Motor neuron (in vitro differentiated cells): ENCODE measurements at regions not wholly inside any gene's neighbourhood (a gene's known extent, or its start where the extent isn't known, plus 50 kb on each side); places are given as distances from the start of the nearest gene placed in this dataset.
"Not testable (repeated sequence)": the region's sequence is repeated elsewhere in the genome, so short reads cannot be mapped to it uniquely, and the experiment has no call there.

Source experiments
- ATAC-seq, 8 experiments: fragments of 200-7000 bp; cut with Tn5 transposase; replicated peaks in 6 of 8; 2 replicates each; pipeline ENCODE4 v1.8.0; 2021; ENCODE audit warnings: mild to moderate bottlenecking in 8 of 8, moderate library complexity in 8 of 8
- H3K27ac ChIP-seq, 2 donors: fragments of 250-450 bp; sonication (Bioruptor Pico); 2 replicates each; pipeline ENCODE4 v1.9.0; 2021; ENCODE audit warnings: antibody characterized with exemption in 2 of 2, mild to moderate bottlenecking in 2 of 2, moderate library complexity in 1 of 2
- H3K4me1 ChIP-seq, 2 donors: fragments of 250-450 bp; sonication (Bioruptor Pico); replicated peaks in 1 of 2; 2 replicates each; pipeline ENCODE4 v1.6.1; 2021; ENCODE audit warnings: antibody characterized with exemption in 2 of 2, mild to moderate bottlenecking in 2 of 2, moderate library complexity in 1 of 2
- H3K4me3 ChIP-seq, 5 donors: fragments of 250-450 bp; sonication (Bioruptor Pico); 2 replicates each; pipeline ENCODE4 v1.9.0; 2021; ENCODE audit warnings: antibody characterized with exemption in 5 of 5, mild to moderate bottlenecking in 5 of 5, moderate library complexity in 4 of 5
- WGBS, 10 experiments: fragments of 450-650 bp; shearing (Covaris generic); methylation state at CpG; one replicate each; pipeline ENCODE4 v1.0.0; 2022; 5-methylcytosine and 5-hydroxymethylcytosine counted together
- in situ Hi-C, 9 experiments: fragments of 400-800 bp; cut with MboI; loops; one replicate each; pipeline ENCODE4 v1.15.0; 2021; ENCODE audit warnings: low sequenced_read_pairs in 9 of 9, low pct_unique_long_range_greater_than_20kb in 2 of 9; ENCODE audit not compliant: unreplicated experiment in 9 of 9

DNA sequence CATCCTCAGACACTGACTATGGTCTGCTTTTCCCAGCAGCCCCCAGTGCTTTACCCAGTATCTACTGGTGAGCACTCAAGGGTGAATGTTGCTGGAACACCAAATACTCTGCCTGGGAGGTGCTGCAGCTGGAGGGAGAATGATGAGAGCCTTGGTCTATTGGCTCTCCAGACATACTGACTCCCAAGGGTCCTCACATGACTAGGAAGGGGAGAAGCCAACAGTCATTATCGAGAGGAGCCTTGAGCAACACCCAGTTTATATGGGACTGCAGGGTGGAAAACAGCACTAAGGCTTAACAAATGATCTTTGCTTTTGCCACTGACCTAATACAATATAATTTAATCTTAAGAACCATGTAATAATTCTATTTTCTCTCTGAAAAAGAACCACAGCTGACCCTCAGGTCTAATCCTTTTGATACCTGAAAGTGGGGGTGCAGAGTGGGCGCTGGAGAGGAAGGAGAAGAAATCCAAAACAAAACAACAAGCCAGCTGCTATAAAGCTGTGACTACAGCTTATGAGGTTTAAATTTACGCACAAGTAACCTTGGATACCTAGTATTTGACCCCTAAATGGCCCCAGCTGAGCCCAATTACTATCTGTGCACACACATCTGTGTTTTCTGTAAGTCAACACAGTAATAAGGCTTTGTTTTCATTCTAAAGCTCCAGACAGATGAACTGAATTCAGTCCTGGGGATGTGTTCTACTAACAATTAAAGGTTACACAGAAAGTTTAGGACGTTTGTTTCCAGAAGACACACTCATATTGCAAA, 107.8 kb upstream of the GRIP1 start:
- in situ Hi-C loops = no loop called here
- 0 to 100% (median 62%) methylated on average over 1 to 4 of the region's 4 CpGs; no CpG with 5 or more reads in 2 of the 10 experiments for WGBS, 10 experiments
- Histone ChIP-seq H3K4me3 (no peak overlapping the region), H3K27ac (peak overlapping the region; percentile 15 to 55), H3K4me1 (peaks cover 11% of the 10 kb centered on the region in 2 donors)
- peak in 3 of 8 experiments; percentile 15 to 80 (median 34) for ATAC-seq

DNA sequence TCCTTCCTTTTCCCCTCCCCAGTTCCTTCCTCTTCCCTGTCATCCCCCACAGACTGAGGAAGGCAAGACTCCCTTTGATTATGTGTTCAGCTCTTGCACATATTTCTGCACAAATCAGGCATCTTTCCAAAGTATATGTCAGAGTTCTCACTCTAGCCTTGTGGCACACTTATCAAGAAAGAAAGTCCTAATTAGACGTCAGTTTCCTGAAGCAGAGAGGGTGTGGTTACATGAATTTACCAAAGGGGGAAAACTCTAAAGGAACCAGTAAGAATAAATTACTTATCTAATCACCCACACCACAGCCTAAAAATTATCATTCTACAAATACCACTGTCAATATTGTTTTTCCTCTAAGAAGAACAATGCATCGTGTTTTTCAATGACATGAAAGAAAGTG, 120.7 kb upstream of the GRIP1 start:
- ATAC-seq = peak in 2 of 8 experiments; percentile 28 to 31
- H3K4me3 ChIP-seq = peak overlapping the region in 1 of 5 donors; percentile 48
- 0 to 39% (median 10%) methylated on average over 1 to 2 of the region's 2 CpGs; no CpG with 5 or more reads in 1 of the 10 experiments for WGBS, 10 experiments
- peaks cover 7 to 36% of the 10 kb centered on the region in 2 donors for H3K4me1 ChIP-seq
- in situ Hi-C loops = no loop called here
- H3K27ac ChIP-seq = no peak overlapping the region

DNA sequence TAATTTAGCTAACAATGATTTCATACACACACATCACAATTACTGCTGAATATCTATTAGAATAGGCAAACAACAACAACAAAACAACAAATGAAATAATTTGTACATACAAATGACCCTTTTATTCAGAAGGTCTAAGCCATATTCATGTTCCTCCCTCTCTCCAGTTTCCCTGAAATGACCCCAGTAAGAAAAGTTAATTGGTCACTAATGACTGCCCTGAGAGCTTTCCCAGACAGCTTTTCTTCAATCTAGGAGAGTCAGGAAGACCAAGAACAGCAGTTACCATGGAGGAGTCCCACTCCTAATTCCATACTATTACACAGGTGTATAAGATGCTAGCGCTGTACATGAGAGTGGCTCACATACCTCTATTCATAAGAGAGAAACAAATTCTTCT, 121.2 kb upstream of the GRIP1 start:
- ATAC-seq = no peak
- WGBS, 10 experiments = 40 to 100% (median 86%) methylated on average over 1 of the region's 1 CpG; no CpG with 5 or more reads in 5 of the 10 experiments
- Histone ChIP-seq H3K27ac (no peak overlapping the region), H3K4me3 (peak overlapping the region in 1 of 5 donors; percentile 48), H3K4me1 (peaks cover 11 to 38% of the 10 kb centered on the region in 2 donors)
- in situ Hi-C loops = no loop called here

DNA sequence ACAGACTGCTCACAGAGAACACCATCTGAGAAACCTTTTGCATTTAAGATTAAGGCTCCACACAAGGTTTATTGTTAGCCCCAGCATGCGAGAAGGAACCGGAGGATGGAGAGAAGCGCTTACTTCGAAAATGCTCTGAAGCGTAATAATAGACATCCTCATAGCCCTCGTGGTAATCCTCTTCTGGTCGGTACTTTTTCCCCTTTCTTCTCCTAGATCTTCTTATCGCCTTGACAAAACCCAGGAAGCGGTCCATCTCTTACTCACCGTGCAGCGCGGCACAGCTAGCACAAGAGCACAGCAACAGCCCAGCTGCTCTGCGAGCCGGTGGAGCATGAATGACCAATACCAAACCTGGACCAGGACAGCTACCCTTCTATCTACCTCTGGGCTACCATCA, 125.1 kb upstream of the GRIP1 start:
- in situ Hi-C loops = no loop called here
- Histone ChIP-seq H3K27ac (peak overlapping the region; percentile 70 to 88), H3K4me3 (peak overlapping the region; percentile 33 to 48 (median 37)), H3K4me1 (peaks cover 21 to 58% of the 10 kb centered on the region in 2 donors)
- WGBS, 10 experiments = 0 to 86% (median 28%) methylated on average over 1 to 14 of the region's 14 CpGs
- ATAC-seq = peak in 7 of 8 experiments; percentile 32 to 83 (median 78)

DNA sequence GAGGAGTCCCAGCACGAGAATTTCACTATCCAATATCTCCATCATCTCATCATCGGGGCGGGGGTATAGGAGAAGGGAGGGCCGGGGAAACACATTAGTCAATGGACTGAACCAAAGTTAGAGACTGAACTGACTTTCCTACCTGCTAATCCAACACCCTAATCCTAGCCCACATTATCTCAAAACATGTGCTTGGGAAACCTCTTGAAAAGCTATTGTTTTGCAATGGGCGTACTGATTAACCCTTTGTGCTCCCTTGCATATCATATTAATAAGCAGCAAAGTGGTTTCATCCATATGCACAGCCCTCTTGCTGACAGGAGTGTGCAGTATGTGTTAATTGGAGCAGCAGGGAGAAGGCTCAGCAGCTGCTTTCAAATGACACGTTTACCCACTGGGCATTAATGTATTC, 125.7 kb upstream of the GRIP1 start:
- ATAC-seq = peak; percentile 80 to 97 (median 86)
- Histone ChIP-seq H3K4me1 (peaks cover 25 to 57% of the 10 kb centered on the region in 2 donors), H3K27ac (peak overlapping the region; percentile 83 to 88), H3K4me3 (peak overlapping the region; percentile 33 to 48 (median 37))
- in situ Hi-C loops = no loop called here
- 0 to 53% (median 22%) methylated on average over 1 to 6 of the region's 6 CpGs; no CpG with 5 or more reads in 2 of the 10 experiments for WGBS, 10 experiments

DNA sequence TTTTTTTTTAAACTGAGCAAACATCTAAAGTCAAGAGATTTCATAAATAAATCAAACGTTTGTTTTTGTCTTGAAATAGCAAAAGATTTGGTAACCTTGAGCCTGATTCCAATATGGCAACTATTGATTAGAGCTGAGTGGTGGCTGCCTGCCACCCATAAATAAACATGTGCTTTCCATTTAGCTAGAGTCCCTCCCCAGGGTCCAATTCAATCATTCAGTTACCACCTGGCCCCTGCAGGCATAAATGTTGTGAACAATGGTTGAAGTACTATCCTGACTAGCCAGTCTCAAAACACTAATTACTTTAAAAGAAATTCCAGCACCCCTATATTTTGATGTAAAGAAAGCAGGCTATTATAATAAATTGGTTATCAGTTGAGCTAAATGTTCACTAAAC, 129.7 kb upstream of the GRIP1 start:
- WGBS, 10 experiments = 17 to 100% (median 38%) methylated on average over 1 of the region's 1 CpG
- peaks cover 23 to 39% of the 10 kb centered on the region in 2 donors for H3K4me1 ChIP-seq
- peak in 3 of 8 experiments; percentile 32 to 48 (median 34) for ATAC-seq
- no peak overlapping the region for H3K4me3 ChIP-seq
- peak overlapping the region; percentile 47 to 68 for H3K27ac ChIP-seq
- in situ Hi-C loops = no loop called here

DNA sequence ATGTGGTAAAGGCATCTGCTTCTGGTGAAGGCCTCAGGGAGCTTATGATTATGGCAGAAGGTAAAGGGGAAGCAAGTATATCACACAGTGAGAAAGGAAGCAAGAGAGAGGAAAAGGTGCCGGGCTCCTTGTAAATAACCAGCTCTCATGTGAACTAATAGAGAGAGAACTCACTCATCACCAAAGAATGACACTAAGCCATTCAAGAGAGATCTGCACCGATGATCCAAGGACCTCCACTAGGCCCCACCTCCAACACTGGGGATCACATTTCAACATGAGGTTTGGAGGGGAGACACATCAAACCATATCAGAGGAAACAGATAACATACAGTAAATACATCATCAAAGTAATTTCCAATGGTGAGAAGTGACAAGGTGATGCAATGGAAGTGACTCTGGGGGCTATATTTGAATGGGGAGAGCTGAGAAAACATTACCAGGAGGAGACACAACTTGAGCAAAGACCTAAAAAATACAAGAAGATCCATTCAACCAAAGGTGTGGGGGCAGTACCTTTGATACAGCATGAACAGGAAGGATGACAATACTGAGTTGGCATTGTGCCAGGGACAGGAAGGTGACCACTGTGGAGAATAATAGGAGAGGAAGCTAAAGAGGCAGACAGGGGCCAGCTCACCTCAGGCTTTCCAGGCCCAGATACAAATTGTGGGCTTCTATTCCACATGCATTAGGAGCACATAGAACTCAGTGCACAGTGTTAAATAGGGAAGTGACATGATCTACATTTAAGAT, 134.4 kb upstream of the GRIP1 start:
- peaks cover 10 to 14% of the 10 kb centered on the region in 2 donors for H3K4me1 ChIP-seq
- WGBS, 10 experiments = 31 to 89% (median 76%) methylated on average over 1 to 2 of the region's 2 CpGs; no CpG with 5 or more reads in 2 of the 10 experiments
- in situ Hi-C loops = no loop called here
- H3K27ac ChIP-seq = no peak overlapping the region
- ATAC-seq = no peak
- no peak overlapping the region for H3K4me3 ChIP-seq

DNA sequence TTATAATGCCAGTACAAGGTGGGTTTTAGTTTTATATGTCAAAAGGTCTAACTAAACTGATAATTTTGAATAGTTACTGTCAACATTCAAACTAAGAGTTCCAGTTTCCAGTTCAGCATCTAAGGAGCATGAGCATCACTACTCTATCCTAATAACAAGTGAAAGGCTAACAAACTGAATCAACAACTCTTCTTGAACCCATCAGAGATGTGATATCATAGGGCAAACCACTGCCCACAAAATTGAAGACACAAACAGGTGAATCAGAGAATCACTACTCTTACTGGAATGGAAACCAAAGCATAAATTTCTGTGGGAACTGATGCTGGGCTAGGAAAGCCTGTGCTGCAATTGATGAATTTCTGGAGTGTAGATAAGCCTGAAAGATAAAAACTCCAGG, 140.7 kb upstream of the GRIP1 start:
- no peak overlapping the region for H3K27ac ChIP-seq
- peaks cover 10 to 17% of the 10 kb centered on the region in 2 donors for H3K4me1 ChIP-seq
- H3K4me3 ChIP-seq = no peak overlapping the region
- no peak for ATAC-seq
- in situ Hi-C loops = no loop called here

DNA sequence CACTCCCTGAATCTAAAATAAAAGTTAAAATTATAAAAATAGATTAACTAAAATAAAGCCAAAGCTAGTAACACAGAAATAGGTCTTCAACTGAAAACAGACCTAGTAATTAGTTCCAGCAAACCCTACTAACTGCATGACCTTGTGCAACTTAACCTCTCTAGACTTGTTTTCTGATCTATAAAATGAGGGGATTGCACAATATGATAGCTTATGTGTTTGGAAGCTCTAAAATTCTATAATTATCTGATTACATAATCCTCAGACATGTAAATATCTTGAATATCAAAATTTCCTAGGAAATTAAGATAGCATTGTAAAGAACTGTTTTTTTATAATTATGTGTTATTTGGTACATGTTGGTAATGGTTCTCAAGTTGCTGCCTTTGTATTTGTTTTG, 144.1 kb upstream of the GRIP1 start:
- peaks cover 10 to 12% of the 10 kb centered on the region in 2 donors for H3K4me1 ChIP-seq
- in situ Hi-C loops = no loop called here
- no peak for ATAC-seq
- no peak overlapping the region for H3K4me3 ChIP-seq
- no peak overlapping the region for H3K27ac ChIP-seq

DNA sequence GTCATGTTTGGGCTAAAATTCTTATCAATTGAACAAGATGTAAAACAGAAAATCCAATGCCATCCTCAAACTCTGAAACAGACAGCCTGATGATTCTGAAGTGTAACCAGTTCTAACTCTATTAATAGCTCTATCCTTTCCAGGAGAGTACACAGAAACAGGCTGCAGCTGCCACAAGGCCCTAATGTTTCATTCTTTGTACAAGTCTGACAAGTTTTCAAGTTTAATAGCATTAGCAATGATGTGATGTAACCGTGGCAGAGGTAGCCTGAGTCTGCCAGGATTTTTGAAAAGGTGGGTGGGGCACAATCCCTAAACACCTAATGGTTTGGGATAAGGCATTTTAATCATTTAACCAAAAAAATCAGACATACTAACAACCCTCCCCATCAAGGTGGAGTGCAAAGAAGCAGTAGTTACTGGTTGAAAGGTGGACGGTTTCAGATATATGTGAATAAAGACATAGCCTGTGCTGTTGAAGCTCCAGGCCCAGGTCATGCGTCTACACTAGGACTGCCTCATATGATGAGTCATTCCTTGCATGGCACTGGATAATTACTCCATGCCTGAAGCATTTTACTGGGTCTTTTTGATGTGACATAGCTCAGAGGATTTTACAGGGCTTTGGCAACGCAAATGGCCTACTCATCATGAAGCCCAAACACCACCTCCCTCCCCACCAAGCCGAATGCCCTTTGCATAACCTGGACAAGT, 145.1 kb upstream of the GRIP1 start:
- H3K4me1 ChIP-seq = peaks cover 10 to 12% of the 10 kb centered on the region in 2 donors
- in situ Hi-C loops = no loop called here
- WGBS, 10 experiments = 20 to 100% (median 59%) methylated on average over 1 to 5 of the region's 5 CpGs; no CpG with 5 or more reads in 2 of the 10 experiments
- no peak overlapping the region for H3K4me3 ChIP-seq
- peak overlapping the region in 1 of 2 donors; percentile 57 for H3K27ac ChIP-seq
- peak; percentile 50 to 99 (median 96) for ATAC-seq

DNA sequence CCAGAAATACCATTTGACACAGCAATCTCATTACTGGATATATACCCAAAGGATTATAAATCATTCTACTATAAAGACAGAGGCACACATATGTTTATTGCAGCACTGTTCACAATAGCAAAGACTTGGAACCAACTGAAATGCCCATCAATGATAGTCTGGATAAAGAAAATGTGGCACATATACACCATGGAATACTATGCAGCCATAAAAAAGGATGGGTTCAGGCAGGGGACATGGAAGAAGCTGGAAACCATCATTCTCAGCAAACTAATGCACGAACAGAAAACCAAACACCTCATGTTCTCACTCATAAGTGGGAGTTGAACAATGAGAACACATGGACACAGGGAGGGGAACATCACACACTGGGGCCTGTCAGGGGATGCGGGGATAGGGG, 147.0 kb upstream of the GRIP1 start:
- H3K27ac ChIP-seq, in situ Hi-C loops, H3K4me3 ChIP-seq, ATAC-seq: not testable (repeated sequence)
- 0 to 100% (median 64%) methylated on average over 1 of the region's 2 CpGs; no CpG with 5 or more reads in 4 of the 10 experiments for WGBS, 10 experiments
- peaks cover 10 to 12% of the 10 kb centered on the region in 2 donors for H3K4me1 ChIP-seq

DNA sequence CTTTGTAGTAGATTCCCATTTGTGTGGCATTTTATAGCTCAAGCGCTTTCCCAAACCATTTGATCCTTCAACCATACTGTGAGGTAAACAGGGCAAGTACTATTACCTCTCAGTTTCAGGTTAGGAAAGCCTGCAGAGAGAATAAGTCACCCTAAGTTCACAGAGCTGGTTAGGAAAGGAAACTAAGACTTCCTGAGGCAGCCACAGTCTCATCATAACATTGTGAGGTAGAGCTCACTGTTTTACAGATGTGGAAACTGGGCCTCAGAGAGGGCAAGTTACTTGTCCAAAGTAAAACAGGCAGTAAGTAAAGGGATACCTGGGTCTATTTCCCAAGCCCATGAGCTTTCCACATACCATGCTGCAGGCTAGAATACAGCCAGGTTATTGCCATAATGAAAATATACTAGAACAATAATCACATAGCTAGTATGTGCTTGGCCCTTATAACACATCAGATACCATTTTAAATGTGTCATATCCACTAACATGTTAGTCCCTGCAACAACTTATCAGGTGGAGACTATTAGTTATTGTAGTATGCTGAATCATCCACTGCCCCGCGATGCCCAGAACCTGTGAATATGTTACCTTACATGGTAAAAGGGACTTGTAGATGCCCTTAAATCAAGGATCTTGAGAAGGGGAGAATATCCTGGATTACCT, 150.9 kb upstream of the GRIP1 start:
- WGBS, 10 experiments = 33 to 100% (median 89%) methylated on average over 1 to 3 of the region's 3 CpGs; no CpG with 5 or more reads in 2 of the 10 experiments
- Histone ChIP-seq H3K4me3 (no peak overlapping the region), H3K27ac (no peak overlapping the region), H3K4me1 (no peaks in the 10 kb centered on the region)
- ATAC-seq = no peak
- in situ Hi-C loops = no loop called here
